ENCODE measurements at regions not wholly inside any gene's neighbourhood (a gene's known extent, or its start where the extent isn't known, plus 50 kb on each side); places are given as distances from the start of the nearest gene placed in this dataset.
A peak's percentile ranks its signal among the peaks of the same experiment; 100 is the strongest.
"Not testable (repeated sequence)": the region's sequence is repeated elsewhere in the genome, so short reads cannot be mapped to it uniquely, and the experiment has no call there.

- intact Hi-C loops (cut with DNase I) = no loop called here
- Histone ChIP-seq H3K36me3 (replicated peaks in 1 of 2; ENCODE audit: insufficient read depth in 1 of 2, low read depth in 2 of 2) (no peaks in the 10 kb centered on the region), H3K4me1 (no peaks in the 10 kb centered on the region), H3K9me3 (no peaks in the 10 kb centered on the region), H3K27me3 (no peaks in the 10 kb centered on the region), H3K4me3 (no peak overlapping the region), H3K27ac (no peak overlapping the region)
- WGBS, 2 donors = 20 to 29% methylated on average over 3 of the region's 3 CpGs
- peak in 3 of 7 experiments; percentile 6 to 21 (median 15) for TF ChIP-seq CTCF (IDR thresholded peaks at IDR 0.05)
- TF ChIP-seq POLR2A (IDR thresholded peaks at IDR 0.05) = no peak
- DNase-seq = no peak
- no peak for ATAC-seq
These were observed 536.0 kb upstream of the STEAP1 start for GRCh38 chr7:89618274-89618673.

GRCh38 chr7:89621925-89622641 is 532.2 kb upstream of the STEAP1 start:
- ATAC-seq (no peak), DNase-seq (no peak)
- no peak overlapping the region for H3K27ac ChIP-seq
- intact Hi-C loops (cut with DNase I) = loop anchor here (10.0 kb wide), 1 partner anchor 1377 kb away; no protein-coding TSS in a partner anchor
- no peaks in the 10 kb centered on the region for H3K4me1 ChIP-seq
- H3K9me3 ChIP-seq = no peaks in the 10 kb centered on the region
- no peaks in the 10 kb centered on the region for H3K36me3 ChIP-seq (replicated peaks in 1 of 2; ENCODE audit: insufficient read depth in 1 of 2, low read depth in 2 of 2)
- no peak overlapping the region for H3K4me3 ChIP-seq
- TF ChIP-seq CTCF (IDR thresholded peaks at IDR 0.05) (no peak), POLR2A (IDR thresholded peaks at IDR 0.05) (no peak)
- no peaks in the 10 kb centered on the region for H3K27me3 ChIP-seq
- 90 to 100% methylated on average over 3 to 4 of the region's 4 CpGs for WGBS, 2 donors

- TF ChIP-seq CTCF (IDR thresholded peaks at IDR 0.05) (peak; percentile 47 to 79 (median 74)), POLR2A (IDR thresholded peaks at IDR 0.05) (no peak)
- Histone ChIP-seq H3K36me3 (replicated peaks in 1 of 2; ENCODE audit: insufficient read depth in 1 of 2, low read depth in 2 of 2) (no peaks in the 10 kb centered on the region), H3K27ac (no peak overlapping the region), H3K27me3 (no peaks in the 10 kb centered on the region), H3K4me3 (no peak overlapping the region), H3K9me3 (no peaks in the 10 kb centered on the region), H3K4me1 (no peaks in the 10 kb centered on the region)
- intact Hi-C loops (cut with DNase I) = loop anchor here (10.0 kb wide), 1 partner anchor 1378 kb away; no protein-coding TSS in a partner anchor
- peak; percentile 30 to 58 (median 46) for DNase-seq
- ATAC-seq = peak; percentile 79
- 4 to 6% methylated on average over 1 of the region's 1 CpG for WGBS, 2 donors
These were observed 531.1 kb upstream of the STEAP1 start for GRCh38 chr7:89623018-89623672.

- not testable (repeated sequence) for H3K27ac ChIP-seq; H3K9me3 ChIP-seq; DNase-seq; H3K4me1 ChIP-seq; H3K4me3 ChIP-seq; H3K36me3 ChIP-seq (replicated peaks in 1 of 2; ENCODE audit: insufficient read depth in 1 of 2, low read depth in 2 of 2); H3K27me3 ChIP-seq; ATAC-seq
- intact Hi-C loops (cut with DNase I) = loop anchor here (10.0 kb wide), 1 partner anchor 1379 kb away; no protein-coding TSS in a partner anchor
- 79 to 84% methylated on average over 5 of the region's 5 CpGs for WGBS, 2 donors
These were observed 530.1 kb upstream of the STEAP1 start for GRCh38 chr7:89624155-89624554.

GRCh38 chr7:89648509-89648908 is 505.8 kb upstream of the STEAP1 start:
- no peak for ATAC-seq
- Histone ChIP-seq H3K27ac (no peak overlapping the region), H3K4me3 (no peak overlapping the region), H3K9me3 (no peaks in the 10 kb centered on the region), H3K36me3 (replicated peaks in 1 of 2; ENCODE audit: insufficient read depth in 1 of 2, low read depth in 2 of 2) (no peaks in the 10 kb centered on the region), H3K4me1 (no peaks in the 10 kb centered on the region), H3K27me3 (no peaks in the 10 kb centered on the region)
- TF ChIP-seq POLR2A (IDR thresholded peaks at IDR 0.05) = no peak
- no peak for TF ChIP-seq CTCF (IDR thresholded peaks at IDR 0.05)
- 78 to 83% methylated on average over 3 of the region's 3 CpGs for WGBS, 2 donors
- DNase-seq = no peak
- intact Hi-C loops (cut with DNase I) = no loop called here
